NCI-H146 treated with DMSO at 0.1 percent for 48 hours (cell line): ENCODE measurements at regions not wholly inside any gene's neighbourhood (a gene's known extent, or its start where the extent isn't known, plus 50 kb on each side); places are given as distances from the start of the nearest gene placed in this dataset.
A peak's percentile ranks its signal among the peaks of the same experiment; 100 is the strongest.

ENCODE experiments used
- DNase-seq: peaks from one replicate; lab custom pipeline; 2025; ENCODE audit not compliant: unreplicated experiment; lab: John Stamatoyannopoulos, UW

GRCh38 chr3:76668653-76669052 lies 371.2 kb upstream of the ROBO2 start:
- DNase-seq = no peak

GRCh38 chr3:76669322-76669721 lies 370.6 kb upstream of the ROBO2 start:
- peak; percentile 24 for DNase-seq

- no peak for DNase-seq
Measured at GRCh38 chr3:76673171-76673570, 366.7 kb upstream of the ROBO2 start.

GRCh38 chr3:76679541-76679940 lies 360.4 kb upstream of the ROBO2 start:
- DNase-seq = peak; percentile 11

- no peak for DNase-seq
Measured at GRCh38 chr3:76683256-76683655, 356.6 kb upstream of the ROBO2 start.

GRCh38 chr3:76684946-76685345 lies 355.0 kb upstream of the ROBO2 start:
- no peak for DNase-seq

- DNase-seq = no peak
Measured at GRCh38 chr3:76685858-76686257, 354.0 kb upstream of the ROBO2 start.

- no peak for DNase-seq
Measured at GRCh38 chr3:76687019-76687418, 352.9 kb upstream of the ROBO2 start.

GRCh38 chr3:76694063-76694462 lies 345.8 kb upstream of the ROBO2 start:
- DNase-seq = no peak

- DNase-seq = no peak
Measured at GRCh38 chr3:76698136-76698706, 341.7 kb upstream of the ROBO2 start.

- no peak for DNase-seq
Measured at GRCh38 chr3:76699846-76700245, 340.1 kb upstream of the ROBO2 start.

GRCh38 chr3:76700323-76700722 lies 339.6 kb upstream of the ROBO2 start:
- no peak for DNase-seq

GRCh38 chr3:76702676-76703075 lies 337.2 kb upstream of the ROBO2 start:
- DNase-seq = no peak

- no peak for DNase-seq
Measured at GRCh38 chr3:76715426-76715825, 324.5 kb upstream of the ROBO2 start.

- no peak for DNase-seq
Measured at GRCh38 chr3:76723366-76723765, 316.5 kb upstream of the ROBO2 start.

- DNase-seq = no peak
Measured at GRCh38 chr3:76724075-76724474, 315.8 kb upstream of the ROBO2 start.

GRCh38 chr3:76724706-76725105 lies 315.2 kb upstream of the ROBO2 start:
- no peak for DNase-seq

GRCh38 chr3:76726034-76726433 lies 313.9 kb upstream of the ROBO2 start:
- DNase-seq = no peak

- DNase-seq = no peak
Measured at GRCh38 chr3:76728426-76728825, 311.5 kb upstream of the ROBO2 start.

GRCh38 chr3:76731471-76731870 lies 308.4 kb upstream of the ROBO2 start:
- DNase-seq = no peak

- no peak for DNase-seq
Measured at GRCh38 chr3:76733073-76733759, 306.7 kb upstream of the ROBO2 start.

GRCh38 chr3:76735152-76735551 lies 304.7 kb upstream of the ROBO2 start:
- DNase-seq = peak; percentile 83

- DNase-seq = peak; percentile 18
Measured at GRCh38 chr3:76753599-76753998, 286.3 kb upstream of the ROBO2 start.
